A549 (cell line): ENCODE measurements at regions not wholly inside any gene's neighbourhood (a gene's known extent, or its start where the extent isn't known, plus 50 kb on each side); places are given as distances from the start of the nearest gene placed in this dataset.

Source experiments
- CTCF ChIP-seq: fragments of >200 bp; sonication (Bioruptor Twin); formaldehyde crosslinking; IDR thresholded peaks from 3 replicates; pipeline ENCODE4 v1.5.1; 2016
- MAX ChIP-seq: IDR thresholded peaks from 2 replicates; pipeline ENCODE4 v1.6.1; 2012
- MYC ChIP-seq: IDR thresholded peaks from 2 replicates; pipeline ENCODE4 v1.6.1; 2012; ENCODE audit warnings: mild to moderate bottlenecking, inconsistent platforms, low read length, improper control_type of control experiment, borderline replicate concordance
- NFE2L2 ChIP-seq: fragments of 150-350 bp; conservative IDR thresholded peaks from 2 replicates; pipeline ENCODE4 v1.6.1; 2014; ENCODE audit warnings: low read length
- POLR2A ChIP-seq: IDR thresholded peaks from 2 replicates; pipeline ENCODE4 v1.6.1; 2012; ENCODE audit warnings: mild to moderate bottlenecking, low read length
- RAD21 ChIP-seq, 2 experiments: fragments of >200 bp in 1 of 2; sonication (Bioruptor Twin) in 1 of 2; formaldehyde crosslinking in 1 of 2; IDR thresholded peaks in 1 of 2; conservative IDR thresholded peaks in 1 of 2; 2 replicates in 1 of 2; 3 replicates in 1 of 2; pipeline ENCODE4 v1.6.1; 2012 to 2018; ENCODE audit warnings: inconsistent platforms in 1 of 2

DNA sequence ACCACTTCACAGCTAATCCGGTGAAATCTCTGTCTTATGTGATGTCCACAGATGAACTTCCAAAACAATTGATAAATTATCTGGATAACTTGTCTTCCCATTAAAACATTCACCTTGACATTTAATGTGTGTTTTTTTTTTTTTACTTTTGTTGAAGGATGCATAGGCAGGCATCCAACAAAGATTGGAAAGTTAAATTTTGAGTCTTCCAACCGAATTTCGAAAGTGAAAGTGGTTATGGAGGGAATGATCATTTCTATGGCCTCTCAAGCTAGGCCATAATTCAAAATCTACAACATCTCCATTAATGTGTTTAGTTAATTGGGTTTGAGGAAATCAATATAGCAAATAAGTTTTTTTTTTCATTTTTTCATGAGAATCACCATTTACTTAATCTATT is 1495.5 kb upstream of the ACVR2A start:
- TF ChIP-seq POLR2A (no peak), MAX (no peak), CTCF (no peak), MYC (no peak), NFE2L2 (no peak), RAD21 (conservative IDR thresholded peaks at IDR 0.05 in 1 of 2, IDR thresholded peaks at IDR 0.05 in 1 of 2) (no peak)
